Mucosa of descending colon (tissue), 3 donors: ENCODE measurements at regions not wholly inside any gene's neighbourhood (a gene's known extent, or its start where the extent isn't known, plus 50 kb on each side); places are given as distances from the start of the nearest gene placed in this dataset.
A peak's percentile ranks its signal among the peaks of the same experiment; 100 is the strongest.

Experiments used
- ATAC-seq: fragments of 200-7000 bp; cut with Tn5 transposase; one replicate; pipeline ENCODE4 v1.9.1; 2020; ENCODE audit warnings: mild to moderate bottlenecking, moderate library complexity
- DNase-seq, 3 donors: peaks; one replicate each; pipeline ENCODE4 v3.0.0-alpha.2; 2020
- H3K36me3 ChIP-seq: fragments of 200-600 bp; one replicate; pipeline ENCODE4 v1.8.0; 2021; ENCODE audit warnings: low read depth, mild to moderate bottlenecking
- H3K4me1 ChIP-seq: fragments of 200-600 bp; one replicate; pipeline ENCODE4 v1.8.0; 2021; ENCODE audit warnings: low read depth, mild to moderate bottlenecking
- H3K4me3 ChIP-seq: fragments of 200-600 bp; one replicate; pipeline ENCODE4 v1.8.0; 2021; ENCODE audit warnings: mild to moderate bottlenecking
- H3K9me3 ChIP-seq: fragments of 200-600 bp; one replicate; pipeline ENCODE4 v1.8.0; 2021; ENCODE audit warnings: mild to moderate bottlenecking
- CTCF ChIP-seq: fragments of 200-600 bp; IDR thresholded peaks from one replicate; pipeline ENCODE4 v1.8.0; 2022; ENCODE audit warnings: antibody characterized with exemption, mild to moderate bottlenecking
- intact Hi-C, 2 donors: fragments of 100-400 bp; cut with DNase I in 1 of 2; cut with micrococcal nuclease in 1 of 2; formaldehyde crosslinking; loops; one replicate each; pipeline versions ENCODE4 v1.11.0 to v1.11.1; 2022; cut with DNase I, micrococcal nuclease
- donor health status: DM: no; HTN: no; CAD: no; lungs with moderate emphysema.
- donor health status: DM: no; HTN: no; CAD: no.
- donor health status: DM: no; HTN: yes; CAD: no.

DNA sequence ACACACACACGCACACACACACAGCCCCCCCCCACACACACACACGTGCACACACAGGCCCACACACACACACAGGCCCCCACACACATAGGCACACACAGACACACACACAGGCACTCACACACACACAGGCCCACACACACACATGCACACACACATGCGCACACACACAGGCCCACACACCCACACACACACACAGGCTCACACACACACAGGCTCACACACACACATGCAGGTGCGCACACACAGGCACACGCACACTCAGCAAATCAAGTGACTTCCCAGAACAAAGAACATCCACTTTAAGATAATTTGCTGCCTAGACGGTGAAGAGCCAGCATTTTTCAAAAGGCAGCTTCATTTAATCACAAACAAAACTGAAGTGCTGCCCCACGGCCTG is 78.5 kb upstream of the FBRSL1 start:
- ATAC-seq (no peak), DNase-seq (no peak)
- no peak for TF ChIP-seq CTCF
- Histone ChIP-seq H3K4me1 (no peaks in the 10 kb centered on the region), H3K4me3 (no peak overlapping the region), H3K9me3 (no peaks in the 10 kb centered on the region), H3K36me3 (no peaks in the 10 kb centered on the region)
- intact Hi-C loops, result no loop called here

- Histone ChIP-seq H3K4me3 (no peak overlapping the region), H3K9me3 (no peaks in the 10 kb centered on the region), H3K4me1 (no peaks in the 10 kb centered on the region), H3K36me3 (no peaks in the 10 kb centered on the region)
- intact Hi-C loops, result no loop called here
- no peak for ATAC-seq
- TF ChIP-seq CTCF, result no peak
- DNase-seq, result no peak
Measured at GRCh38 chr12:132410849-132411248, 79.1 kb upstream of the FBRSL1 start.

DNA sequence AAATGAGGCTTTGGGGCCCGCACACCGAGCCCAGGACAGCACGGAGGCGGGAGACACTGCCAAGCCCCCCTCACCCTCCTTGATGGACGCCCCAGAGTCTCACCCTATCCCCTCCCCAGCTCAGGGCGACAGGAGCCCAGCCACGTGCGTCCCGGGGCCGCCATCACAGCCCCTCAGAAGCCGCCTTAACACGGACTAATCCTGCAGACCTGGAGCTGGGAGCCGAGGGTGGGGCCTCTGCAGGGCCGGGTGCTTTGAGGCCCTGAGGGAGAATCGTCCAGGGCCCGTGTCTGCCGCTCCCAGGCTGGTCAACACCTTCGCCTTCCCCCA is 79.7 kb upstream of the FBRSL1 start:
- Histone ChIP-seq H3K36me3 (no peaks in the 10 kb centered on the region), H3K4me3 (no peak overlapping the region), H3K4me1 (no peaks in the 10 kb centered on the region), H3K9me3 (no peaks in the 10 kb centered on the region)
- ATAC-seq (no peak), DNase-seq (peak in 1 of 3 donors; percentile 37)
- no peak for TF ChIP-seq CTCF
- intact Hi-C loops, result no loop called here

- ATAC-seq (peak; percentile 25), DNase-seq (peak in 1 of 3 donors; percentile 43)
- Histone ChIP-seq H3K9me3 (no peaks in the 10 kb centered on the region), H3K4me3 (no peak overlapping the region), H3K4me1 (no peaks in the 10 kb centered on the region), H3K36me3 (no peaks in the 10 kb centered on the region)
- no peak for TF ChIP-seq CTCF
- intact Hi-C loops, result no loop called here
Measured at GRCh38 chr12:132409495-132410295, 80.3 kb upstream of the FBRSL1 start.

DNA sequence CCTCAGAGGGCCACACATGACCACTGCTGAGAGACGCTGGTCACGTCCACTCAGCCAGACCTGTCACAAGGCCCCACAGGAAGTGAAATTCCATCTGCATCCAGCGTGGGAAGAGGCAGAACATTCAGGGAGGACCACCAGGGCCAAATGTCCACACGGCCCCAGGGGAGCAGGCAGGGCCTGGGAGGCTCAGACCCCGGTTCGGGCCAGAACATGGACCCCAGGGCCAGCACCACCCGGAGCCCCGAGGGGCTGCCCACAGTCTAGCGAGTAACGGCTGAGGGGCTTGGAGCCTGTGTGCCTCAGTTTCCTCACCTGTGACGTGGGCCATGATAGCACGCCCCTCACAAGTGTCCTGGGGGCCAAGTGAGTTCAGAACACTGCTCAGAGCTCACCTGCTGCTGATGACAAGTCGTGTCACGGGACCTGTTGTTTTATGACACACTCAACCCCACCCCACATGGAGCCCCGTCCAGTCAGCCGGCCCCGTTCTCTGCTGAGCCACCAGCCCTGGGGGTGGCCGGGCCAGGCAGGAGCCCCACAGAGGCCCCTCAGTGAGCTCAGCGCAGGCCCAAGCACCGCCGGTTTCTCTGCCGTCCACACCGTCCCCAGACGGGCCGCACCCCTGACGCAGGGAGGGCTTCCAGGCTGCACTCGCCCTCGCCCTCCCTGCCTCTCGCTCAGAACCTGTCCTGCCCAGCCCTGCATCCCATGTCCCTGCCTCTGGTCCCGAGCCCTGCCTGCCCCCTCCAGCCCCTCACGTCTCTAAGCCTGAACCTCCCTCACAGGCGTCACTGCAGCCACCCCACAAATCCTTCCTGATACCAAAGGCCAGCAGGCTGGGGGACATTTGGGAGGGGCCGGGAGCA is 79.5 kb upstream of the GALNT9 start:
- intact Hi-C loops, result no loop called here
- DNase-seq, result peak in 1 of 3 donors; percentile 41
- Histone ChIP-seq H3K4me1 (no peaks in the 10 kb centered on the region), H3K36me3 (no peaks in the 10 kb centered on the region), H3K4me3 (no peak overlapping the region), H3K9me3 (no peaks in the 10 kb centered on the region)
- ATAC-seq, result no peak
- TF ChIP-seq CTCF, result no peak
